ENCODE measurements at regions not wholly inside any gene's neighbourhood (a gene's known extent, or its start where the extent isn't known, plus 50 kb on each side); places are given as distances from the start of the nearest gene placed in this dataset.
"Not testable (repeated sequence)": the region's sequence is repeated elsewhere in the genome, so short reads cannot be mapped to it uniquely, and the experiment has no call there.

DNA sequence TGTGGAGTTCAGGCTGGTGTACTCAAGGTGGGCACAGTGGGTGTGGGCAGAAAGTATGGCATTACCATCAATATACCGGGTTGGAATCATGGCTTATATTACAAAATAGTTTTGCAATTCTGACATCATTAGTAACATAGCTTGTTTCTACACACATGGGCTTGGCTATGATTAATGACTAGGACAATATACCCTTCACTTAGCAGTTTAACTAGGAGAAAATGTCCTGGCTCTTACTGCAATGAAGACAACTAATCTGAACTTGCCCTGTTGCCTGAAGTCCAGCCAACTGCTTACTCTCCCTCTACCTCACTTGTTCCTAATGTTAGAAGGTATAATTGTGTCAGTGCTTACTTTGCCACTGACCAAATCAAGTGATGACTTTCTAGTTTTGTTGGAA lies 612.5 kb downstream of the EFNA5 start:
- DNase-seq: no peak

DNA sequence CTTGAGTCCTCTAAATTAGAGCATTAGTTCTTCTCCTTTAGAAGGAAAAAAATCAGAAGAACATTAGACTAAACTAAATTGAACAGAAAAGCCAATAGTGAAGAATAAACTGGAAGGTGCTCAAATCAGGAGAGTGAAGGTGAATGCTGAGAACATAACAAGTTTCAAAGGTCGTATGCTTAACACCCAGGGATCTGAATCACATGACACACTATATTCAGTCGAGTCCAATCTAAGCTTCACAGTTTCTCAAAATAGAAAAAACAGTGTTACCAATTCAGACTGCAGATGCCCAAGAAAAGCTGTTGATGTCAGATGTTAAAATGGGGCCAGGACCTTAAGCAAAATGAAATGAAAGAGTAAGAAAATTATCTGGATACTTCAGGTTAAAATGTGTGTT lies 614.5 kb downstream of the EFNA5 start:
- DNase-seq: no peak

DNA sequence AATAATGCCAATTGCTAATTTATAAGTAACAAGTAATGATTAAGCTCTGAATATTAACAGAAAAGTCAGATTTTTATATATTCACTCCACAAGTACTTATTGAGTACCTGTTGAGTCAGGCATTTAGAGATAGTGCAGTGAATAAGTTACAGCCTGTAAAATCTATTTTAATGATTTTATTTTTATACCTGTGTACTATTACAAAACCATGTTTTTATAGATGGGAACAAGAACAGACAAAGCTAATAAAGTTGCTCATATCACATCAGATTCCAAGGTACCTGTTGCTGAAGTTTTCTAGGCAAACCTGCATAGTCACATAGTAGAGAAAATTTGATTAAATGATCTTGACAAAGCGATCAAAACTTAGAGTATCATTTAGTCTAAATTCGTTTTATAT lies 623.7 kb downstream of the EFNA5 start:
- DNase-seq: no peak

DNA sequence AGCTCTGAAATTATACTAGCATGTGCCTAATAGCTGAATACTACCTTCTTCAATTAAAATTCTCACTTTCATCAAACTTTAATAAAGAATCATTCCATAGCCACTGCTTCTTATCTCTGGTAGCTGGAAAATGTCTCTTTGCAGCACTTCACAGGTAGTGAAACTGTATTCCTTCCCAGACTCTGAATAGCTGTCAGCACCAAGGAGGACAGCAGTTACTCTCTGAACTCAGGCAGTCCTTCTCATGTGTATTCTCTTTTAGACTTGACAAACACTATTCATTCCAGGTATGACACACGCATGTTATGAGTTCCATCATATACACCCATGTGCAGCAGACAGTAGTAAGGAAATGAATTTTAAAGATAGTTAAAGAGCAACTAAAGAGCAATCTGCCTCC lies 627.1 kb downstream of the EFNA5 start:
- no peak for DNase-seq

DNA sequence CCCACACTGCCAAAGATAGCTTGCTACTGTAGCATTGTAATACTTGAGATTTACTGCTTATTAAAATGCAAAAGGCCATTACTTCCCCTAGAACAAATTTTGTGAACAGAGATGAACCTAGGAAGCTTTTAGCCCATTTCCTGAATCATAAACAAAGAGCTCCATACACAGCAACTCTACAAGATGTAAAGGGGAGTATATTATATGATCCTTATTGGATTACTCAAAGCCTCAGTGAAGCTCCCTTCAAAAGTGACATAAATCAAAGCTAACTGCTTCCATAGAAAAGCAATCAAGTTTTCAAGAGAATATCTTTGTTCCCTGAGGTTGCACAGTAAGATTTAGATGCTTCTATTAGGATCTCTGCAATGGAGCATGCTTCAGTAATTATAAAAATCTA lies 629.8 kb downstream of the EFNA5 start:
- no peak for DNase-seq

DNA sequence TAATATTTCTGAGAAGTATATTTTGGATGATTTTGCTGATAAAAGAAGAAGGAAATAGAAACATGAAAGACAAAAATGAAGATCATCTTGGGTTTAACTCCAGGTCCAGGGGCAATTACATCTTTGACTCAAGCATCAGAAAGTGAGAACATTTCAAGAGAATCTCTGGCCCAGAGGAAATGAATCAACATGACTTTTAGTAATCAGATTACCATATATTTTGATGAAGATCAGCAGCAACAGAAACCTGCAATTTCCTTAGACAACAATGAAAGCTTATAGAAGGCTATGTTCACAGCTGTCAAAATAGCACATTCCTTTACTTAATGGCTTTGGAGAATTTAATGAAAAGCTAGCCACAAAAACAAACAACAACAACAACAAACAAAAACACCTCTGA lies 638.1 kb downstream of the EFNA5 start:
- no peak for DNase-seq

DNA sequence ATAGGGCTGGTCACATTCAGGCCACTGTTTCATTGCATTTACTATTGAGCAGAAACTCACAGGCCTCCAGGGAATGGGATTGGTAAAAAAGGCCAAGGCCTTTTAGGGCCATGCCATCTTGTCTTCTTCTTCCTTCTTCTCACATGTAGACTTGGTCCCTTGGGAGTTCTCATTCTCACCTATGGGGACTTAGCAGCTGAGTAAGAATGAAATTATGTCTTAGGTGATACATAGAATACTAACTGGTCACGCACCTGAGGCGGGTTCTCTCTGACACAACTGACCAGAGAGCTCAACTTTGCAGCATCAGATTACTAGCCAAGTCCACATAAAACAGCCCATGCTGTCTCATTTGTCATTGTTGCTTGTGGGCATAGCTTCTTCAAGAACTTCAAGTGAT lies 641.8 kb downstream of the EFNA5 start:
- no peak for DNase-seq

DNA sequence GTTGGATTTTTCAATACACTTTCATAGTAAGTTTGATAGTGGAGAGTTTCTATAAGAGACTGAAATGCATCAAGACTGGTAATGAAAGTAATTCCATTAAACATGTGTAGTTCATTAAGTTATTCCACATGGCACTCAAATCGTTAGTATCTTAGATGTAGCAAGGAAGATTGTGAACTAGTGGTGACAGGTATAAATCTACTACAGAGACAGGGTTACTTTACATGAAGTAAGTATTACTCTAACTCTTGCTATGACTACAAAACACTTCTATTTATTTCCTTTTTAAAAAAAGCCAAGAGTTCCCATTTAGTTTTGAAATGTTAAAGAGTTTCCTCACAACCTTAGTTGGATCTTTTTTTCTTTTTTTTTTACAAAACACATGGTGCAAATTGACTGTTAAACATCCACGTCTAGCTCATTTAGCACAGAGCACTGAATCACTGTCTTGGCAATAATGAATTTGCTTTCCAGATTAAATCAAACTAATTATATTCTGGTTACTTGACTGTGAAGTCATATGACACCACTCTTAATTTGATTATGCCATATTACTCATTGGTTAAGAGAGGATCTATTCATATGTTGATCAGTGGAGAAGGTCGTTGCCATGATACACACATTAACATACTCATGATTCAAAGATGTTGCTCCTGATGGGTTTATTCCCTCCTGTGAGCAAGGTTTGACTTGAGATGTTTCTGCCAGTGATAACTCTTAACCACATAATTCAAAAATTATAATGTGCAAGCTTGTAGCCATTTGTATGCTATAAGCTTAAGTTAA lies 644.8 kb downstream of the EFNA5 start:
- DNase-seq: no peak

DNA sequence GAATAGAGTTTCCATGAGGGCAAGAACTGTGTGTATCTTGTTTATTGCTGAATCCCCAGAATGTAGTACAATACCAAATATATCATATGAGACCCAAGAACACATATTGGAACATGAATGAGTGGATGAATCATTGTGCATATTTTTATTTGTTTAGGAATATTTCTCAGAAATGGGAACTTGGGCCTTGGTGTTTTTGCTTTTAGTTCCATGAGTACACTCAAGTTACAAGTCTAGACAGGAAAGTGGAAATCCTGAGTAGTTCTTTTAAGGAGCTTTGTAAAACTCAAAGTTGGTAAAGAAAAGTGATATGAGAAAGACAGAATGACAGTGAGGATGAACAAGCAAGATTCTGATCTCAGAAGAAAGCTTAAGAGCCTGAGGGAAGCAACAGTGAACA lies 647.0 kb downstream of the EFNA5 start:
- DNase-seq: no peak

DNA sequence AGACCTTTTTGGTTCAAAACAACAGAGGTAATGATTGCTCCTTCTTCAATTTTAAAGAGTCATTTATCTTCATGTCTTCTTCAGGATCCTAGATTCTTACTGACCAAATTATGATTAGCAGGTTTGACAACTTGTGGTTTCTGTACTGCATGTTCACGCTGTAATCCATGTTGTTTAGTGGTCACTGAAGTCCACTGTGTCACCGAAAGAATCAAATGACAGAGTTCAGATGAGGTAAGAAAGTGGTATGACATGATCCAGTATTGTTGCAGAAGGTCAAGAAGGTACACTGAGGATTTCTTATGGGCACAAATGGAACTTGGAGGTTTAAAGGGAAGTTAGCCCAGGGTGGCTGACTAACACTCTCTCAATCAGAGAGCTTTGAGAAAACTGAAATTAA lies 649.2 kb downstream of the EFNA5 start:
- no peak for DNase-seq

DNA sequence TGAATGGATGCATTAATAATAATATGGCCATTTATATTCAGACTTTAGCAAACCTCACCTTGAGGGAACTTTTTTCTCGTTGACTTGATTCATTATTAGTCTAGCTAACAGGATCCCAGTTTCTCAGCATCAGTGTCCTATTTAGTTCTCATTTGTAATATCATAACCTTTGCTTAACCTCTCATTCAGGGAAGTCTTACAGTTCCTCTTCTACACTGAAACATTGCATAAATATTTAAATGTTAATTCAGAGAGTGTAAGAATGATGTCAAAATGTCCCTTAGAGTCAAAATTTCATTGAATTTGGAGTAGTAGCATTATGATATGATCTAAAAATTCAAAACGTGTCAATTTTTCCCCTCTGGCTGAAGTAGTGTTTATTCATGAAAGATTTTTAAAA lies 650.1 kb downstream of the EFNA5 start:
- DNase-seq: no peak

DNA sequence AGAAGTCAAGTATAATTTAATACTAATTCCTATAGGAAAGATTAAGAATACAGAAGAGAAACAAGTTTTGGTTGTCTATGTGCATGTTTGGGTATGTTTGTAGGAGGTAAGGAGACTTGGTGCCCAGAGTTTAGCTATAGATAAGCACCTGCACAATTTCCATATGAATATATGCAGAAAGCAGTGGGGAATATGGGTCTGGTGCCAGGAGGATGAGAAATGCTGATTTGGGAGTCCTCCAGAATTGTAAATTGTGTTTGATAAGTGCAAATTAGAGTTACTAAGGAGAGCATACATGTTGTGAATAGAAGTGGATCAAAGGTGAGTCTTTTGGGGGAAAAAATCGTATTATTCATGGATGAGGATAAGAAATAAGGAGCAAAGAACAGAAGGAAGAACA lies 653.1 kb downstream of the EFNA5 start:
- DNase-seq: no peak

DNA sequence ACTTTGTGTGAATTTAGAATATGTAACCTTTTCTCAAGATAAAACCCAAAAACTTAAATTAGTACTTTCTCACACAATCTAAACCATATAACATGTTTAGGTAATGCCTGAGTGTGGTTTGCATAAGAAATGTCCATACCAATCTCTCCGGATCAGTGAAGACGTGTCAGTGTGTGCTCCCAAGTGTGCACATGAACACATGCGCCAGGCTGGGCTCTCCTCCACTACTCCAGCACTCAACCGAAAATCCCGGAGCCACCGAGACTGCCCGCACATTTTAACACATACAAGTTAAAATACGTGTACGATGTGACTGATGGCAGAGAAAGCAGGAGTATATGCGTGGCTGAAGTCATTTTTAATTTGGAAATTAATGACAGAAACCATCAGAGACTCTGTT lies 658.4 kb downstream of the EFNA5 start:
- no peak for DNase-seq

DNA sequence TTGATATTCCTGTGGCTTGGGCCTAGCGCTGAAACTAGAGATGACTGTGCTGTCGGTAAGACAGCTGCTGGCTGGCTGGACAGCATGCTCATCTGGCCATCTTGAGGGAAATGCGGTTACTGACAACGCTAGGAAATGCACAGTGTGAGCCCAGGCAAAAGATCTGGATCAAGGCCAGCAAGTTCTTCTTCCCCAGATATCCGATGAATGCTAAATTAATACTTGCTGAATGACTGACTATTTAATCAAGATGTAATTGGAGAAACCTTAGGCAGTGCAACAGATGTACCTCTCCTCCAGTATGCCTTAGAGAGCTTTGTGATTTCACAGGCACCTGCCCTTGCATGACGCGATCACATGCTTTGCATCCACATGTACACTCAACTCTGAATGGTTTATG lies 659.1 kb downstream of the EFNA5 start:
- no peak for DNase-seq

DNA sequence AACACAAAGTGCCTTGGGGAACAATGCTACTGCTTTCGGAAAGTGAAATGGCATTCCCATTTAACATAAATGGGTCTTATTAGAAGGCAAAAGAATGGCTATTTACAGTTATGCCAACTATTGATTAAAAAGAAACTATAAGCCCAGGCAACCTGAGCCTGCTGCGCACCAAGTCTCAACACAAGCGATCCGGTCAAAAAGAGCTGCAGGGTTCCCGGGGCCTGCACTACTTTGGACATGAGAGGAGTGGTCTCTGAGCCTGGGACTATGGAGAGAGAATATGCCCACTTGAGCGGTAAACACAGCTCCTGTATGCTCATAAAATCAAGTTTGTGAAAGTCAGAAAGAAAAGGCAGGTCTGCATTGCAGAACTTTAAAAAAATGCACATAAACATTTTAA lies 660.7 kb downstream of the EFNA5 start:
- DNase-seq: no peak

DNA sequence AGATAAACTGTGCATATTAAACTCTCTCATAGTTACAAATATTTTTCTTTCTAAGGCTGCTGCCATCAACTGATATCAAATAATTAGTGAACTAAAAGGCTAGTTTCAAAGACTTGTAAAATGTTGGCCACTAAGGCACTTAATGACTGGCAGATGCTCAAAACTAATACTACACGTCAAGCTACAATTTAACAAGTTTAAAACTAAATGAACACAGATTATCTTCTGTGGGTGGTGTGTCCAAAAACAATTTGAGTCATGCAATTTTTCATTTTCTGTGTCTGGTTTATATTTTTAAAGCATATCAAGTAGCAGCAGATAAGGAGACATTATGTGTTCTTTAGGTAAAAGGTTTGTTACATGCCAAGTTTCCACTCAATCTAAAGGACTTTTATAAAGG lies 665.1 kb downstream of the EFNA5 start:
- DNase-seq: no peak

DNA sequence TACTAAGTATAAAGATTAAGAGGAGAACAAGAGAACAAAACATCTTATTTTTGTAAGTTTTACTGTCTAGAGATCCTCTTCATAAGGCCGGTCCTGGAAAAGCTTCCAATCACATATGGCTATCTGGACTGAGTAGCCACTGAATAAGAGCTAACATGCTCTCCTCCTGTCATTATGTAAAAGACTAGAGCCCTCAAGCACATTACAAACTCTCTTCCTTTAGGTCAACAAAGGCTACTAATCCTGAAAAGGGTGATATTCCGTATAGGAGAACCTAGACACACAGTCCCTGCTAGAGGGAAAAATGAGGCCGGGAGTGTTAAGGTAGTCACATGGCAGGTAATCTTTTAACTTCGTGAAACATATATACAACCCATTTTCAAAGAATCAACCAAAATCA lies 665.6 kb downstream of the EFNA5 start:
- no peak for DNase-seq

DNA sequence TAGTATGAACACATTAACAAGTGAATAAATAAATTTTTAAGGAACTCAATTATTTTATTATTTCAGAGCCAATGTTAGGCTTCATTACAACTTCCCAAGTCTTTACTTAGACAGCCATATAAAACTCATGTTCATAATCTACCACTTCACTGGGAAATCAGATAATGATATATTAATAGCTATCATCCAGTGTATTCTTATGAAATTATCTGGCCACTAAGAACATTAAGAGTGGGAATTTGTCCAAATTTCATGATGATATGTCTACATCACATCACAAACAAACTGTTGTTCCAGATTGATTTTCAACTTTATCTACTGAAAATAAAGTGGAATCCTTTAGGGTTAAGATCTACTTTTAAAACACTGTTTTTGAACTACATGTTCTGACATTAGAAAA lies 668.6 kb downstream of the EFNA5 start:
- DNase-seq: no peak

DNA sequence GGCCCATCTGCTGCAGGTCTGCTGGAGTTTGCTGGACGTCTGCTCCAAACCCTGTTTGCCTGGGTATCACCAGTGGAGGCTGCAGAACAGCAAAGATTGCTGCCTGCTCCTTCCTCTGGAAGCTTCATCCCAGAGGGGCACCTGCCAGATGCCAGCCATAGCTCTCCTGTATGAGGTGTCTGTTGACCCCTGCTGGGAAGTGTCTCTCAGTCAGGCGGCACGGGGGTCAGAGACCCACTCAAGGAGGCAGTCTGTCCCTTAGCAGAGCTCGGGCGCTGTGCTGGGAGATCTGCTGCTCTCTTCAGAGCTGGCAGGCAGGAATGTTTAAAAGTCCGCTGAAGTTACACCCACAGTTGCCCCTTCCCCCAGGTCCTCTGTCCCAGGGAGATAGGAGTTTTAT lies 671.2 kb downstream of the EFNA5 start:
- not testable (repeated sequence) for DNase-seq

DNA sequence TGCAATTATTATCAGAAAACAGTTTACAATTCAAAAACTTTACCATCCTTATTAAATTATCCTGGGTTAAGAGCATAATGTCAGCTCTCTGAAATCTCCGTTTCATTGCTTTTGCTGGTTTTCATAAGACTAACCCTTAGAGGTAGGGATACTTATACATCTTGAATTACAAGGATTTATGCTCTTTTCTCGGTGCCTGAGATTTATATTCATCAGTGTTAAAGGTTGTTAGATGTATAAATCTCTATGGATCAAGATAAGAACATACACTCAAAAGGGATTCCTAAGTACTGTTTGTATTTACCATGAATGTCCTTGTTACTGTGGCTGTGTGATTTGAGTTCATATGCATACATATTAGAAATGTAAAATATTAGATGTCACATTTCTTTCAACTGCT lies 684.7 kb downstream of the EFNA5 start:
- no peak for DNase-seq

DNA sequence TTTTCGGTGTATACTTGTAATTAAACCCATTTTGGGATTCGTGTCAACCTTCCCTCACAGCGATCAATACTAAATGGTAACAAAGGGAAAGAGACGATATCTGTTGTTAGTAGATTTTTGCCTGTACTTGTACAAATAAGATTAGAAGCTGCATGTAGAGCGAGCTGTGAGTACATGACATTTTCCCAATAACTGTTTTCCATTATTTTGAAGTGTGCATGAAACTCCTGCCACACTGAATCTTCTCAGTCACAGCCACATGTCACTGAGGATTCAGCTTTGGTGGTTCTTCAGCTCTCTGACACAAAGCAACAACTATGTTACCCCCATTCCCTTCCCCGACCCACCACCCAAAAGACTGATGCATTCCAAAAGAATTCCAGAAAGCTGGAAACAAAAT lies 685.6 kb downstream of the EFNA5 start:
- no peak for DNase-seq

DNA sequence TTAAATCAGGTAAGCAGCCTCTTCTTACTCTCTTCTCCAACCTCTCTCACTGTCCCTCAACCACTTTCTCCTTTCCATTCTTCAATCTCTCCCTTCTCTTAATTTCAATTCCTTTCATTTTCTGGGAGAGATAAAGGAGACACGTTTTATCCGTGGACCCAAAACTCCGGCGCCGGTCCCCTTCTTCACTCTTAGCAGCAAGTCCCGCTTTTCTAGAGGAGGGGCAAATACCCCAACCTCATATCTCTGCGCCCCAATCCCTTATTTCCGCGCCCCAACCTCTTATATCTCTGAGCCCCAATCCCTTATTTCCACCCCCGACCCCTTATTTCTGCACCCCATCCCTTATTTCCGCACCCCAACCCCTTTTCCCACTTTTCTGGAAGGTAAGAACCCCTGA lies 691.6 kb downstream of the EFNA5 start:
- not testable (repeated sequence) for DNase-seq

DNA sequence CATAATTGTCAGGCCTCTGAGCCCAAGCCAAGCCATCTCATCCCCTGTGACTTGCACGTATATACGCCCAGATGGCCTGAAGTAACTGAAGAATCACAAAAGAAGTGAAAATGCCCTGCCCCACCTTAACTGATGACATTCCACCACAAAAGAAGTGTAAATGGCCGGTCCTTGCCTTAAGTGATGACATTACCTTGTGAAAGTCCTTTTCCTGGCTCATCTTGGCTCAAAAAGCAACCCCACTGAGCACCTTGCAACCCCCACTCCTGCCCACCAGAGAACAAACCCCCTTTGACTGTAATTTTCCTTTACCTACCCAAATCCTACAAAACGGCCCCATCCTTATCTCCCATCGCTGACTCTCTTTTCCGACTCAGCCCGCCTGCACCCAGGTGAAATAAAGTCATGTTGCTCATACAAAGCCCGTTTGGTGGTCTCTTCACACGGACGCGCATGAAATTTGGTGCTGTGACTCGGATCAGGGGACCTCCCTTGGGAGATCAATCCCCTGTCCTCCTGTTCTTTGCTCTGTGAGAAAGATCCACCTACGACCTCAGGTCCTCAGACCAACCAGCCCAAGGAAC lies 692.1 kb downstream of the EFNA5 start:
- not testable (repeated sequence) for DNase-seq

DNA sequence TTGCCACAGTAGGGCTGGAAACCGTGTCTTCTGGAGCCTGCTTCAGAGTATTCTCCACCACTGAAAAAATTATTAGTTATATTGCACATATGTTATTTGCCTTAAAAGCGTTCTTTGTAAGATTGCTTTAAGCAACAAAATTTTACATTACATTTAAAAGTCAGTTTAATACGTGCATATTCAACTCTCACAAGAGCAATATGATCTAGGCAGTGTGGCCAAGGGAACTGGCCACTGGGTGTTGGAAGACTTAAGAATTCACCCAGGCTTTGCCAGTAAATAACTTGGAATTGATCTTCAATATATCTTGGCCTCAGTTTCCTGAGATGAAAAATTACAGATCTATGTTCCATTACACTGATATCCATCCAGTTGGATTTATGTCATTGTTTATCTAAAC lies 694.4 kb downstream of the EFNA5 start:
- no peak for DNase-seq

DNA sequence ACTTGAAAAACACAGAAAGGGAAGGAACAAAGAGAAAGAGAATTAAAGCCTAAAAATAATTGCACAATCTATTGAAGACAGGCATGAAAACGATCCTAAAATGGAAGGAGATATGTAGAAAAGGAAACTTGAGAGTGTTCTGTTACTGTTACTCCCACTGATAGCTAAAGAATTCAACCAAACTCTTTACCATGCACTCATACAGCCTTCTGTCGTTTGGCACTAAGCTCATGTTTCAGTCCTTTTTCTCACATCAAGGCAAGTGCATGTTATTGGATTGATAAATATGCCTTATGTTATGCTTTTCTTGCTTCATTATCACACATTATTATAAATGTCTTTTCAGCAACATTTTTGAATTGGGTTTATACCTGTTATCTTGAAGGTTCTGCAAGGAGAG lies 696.5 kb downstream of the EFNA5 start:
- no peak for DNase-seq

Data from CD4-positive, alpha-beta T cell treated with Interleukin-6 for 4 hours (primary cell).